GM23248 (cell line): ENCODE measurements at regions not wholly inside any gene's neighbourhood (a gene's known extent, or its start where the extent isn't known, plus 50 kb on each side); places are given as distances from the start of the nearest gene placed in this dataset.

Experiments
- DNase-seq: peaks from one replicate; pipeline ENCODE4 v3.0.0-alpha.2; 2015
- H2AFZ ChIP-seq: fragments of 200-600 bp; sonication (generic); 2 replicates; pipeline ENCODE4 v1.6.1; 2016; ENCODE audit warnings: antibody characterized with exemption
- H3F3A ChIP-seq: fragments of 200-600 bp; sonication (generic); 2 replicates; pipeline ENCODE4 v1.6.1; 2016; ENCODE audit warnings: mild to moderate bottlenecking, antibody characterized with exemption, mixed run types; ENCODE audit not compliant: insufficient read depth
- H3K27ac ChIP-seq: fragments of 200-600 bp; sonication (generic); 2 replicates; pipeline ENCODE4 v1.5.1; 2016; ENCODE audit warnings: mild to moderate bottlenecking
- H3K27me3 ChIP-seq: fragments of 200-600 bp; sonication (generic); replicated peaks from 2 replicates; pipeline ENCODE4 v1.6.1; 2016; ENCODE audit warnings: mild to moderate bottlenecking; ENCODE audit not compliant: insufficient read depth
- H3K36me3 ChIP-seq: fragments of 200-600 bp; sonication (generic); 2 replicates; pipeline ENCODE4 v1.6.1; 2016; ENCODE audit warnings: low read depth, mild to moderate bottlenecking
- H3K4me1 ChIP-seq: fragments of 200-600 bp; sonication (generic); 2 replicates; pipeline ENCODE4 v1.6.1; 2016; ENCODE audit warnings: mild to moderate bottlenecking; ENCODE audit not compliant: insufficient read depth
- H3K4me2 ChIP-seq: fragments of 200-600 bp; sonication (generic); one replicate; pipeline ENCODE4 v1.6.1; 2016; ENCODE audit warnings: mild to moderate bottlenecking; ENCODE audit not compliant: unreplicated experiment
- H3K4me3 ChIP-seq: fragments of 200-600 bp; sonication (generic); 2 replicates; pipeline ENCODE4 v1.5.1; 2016; ENCODE audit warnings: mild to moderate bottlenecking
- H3K79me2 ChIP-seq: fragments of 200-600 bp; sonication (generic); 2 replicates; pipeline ENCODE4 v1.6.1; 2016; ENCODE audit warnings: mild to moderate bottlenecking; ENCODE audit not compliant: insufficient read depth
- H3K9ac ChIP-seq: fragments of 200-600 bp; sonication (generic); 2 replicates; pipeline ENCODE4 v1.6.1; 2016; ENCODE audit warnings: mild to moderate bottlenecking
- H3K9me2 ChIP-seq: fragments of 200-600 bp; sonication (generic); 2 replicates; pipeline ENCODE4 v1.6.1; 2016; ENCODE audit warnings: mixed run types, mild to moderate bottlenecking, moderate library complexity; ENCODE audit not compliant: insufficient read depth
- H3K9me3 ChIP-seq: fragments of 200-600 bp; sonication (generic); one replicate; pipeline ENCODE4 v1.6.1; 2017; ENCODE audit warnings: low read depth
- H4K20me1 ChIP-seq: fragments of 200-600 bp; sonication (generic); 2 replicates; pipeline ENCODE4 v1.6.0; 2016; ENCODE audit not compliant: insufficient read depth
- EZH2 ChIP-seq: fragments of 200-600 bp; sonication (generic); IDR thresholded peaks from 2 replicates; pipeline ENCODE4 v1.6.1; 2018; ENCODE audit warnings: antibody characterized with exemption, mild to moderate bottlenecking; ENCODE audit not compliant: insufficient read depth, poor library complexity, severe bottlenecking
- EZH2phosphoT487 ChIP-seq: fragments of 200-600 bp; sonication (generic); IDR thresholded peaks from 2 replicates; pipeline ENCODE4 v1.6.1; 2018; ENCODE audit warnings: antibody characterized with exemption, moderate library complexity, mild to moderate bottlenecking, low read depth; ENCODE audit not compliant: insufficient read depth
- WGBS, 2 experiments: methylation state at CpG; one replicate each; pipeline ENCODE4 v1.1.6; 2015 to 2017; ENCODE audit warnings: low lambda C conversion rate in 2 of 2, low coverage in 1 of 2; ENCODE audit errors: missing lambda C conversion rate in 2 of 2; 5-methylcytosine and 5-hydroxymethylcytosine counted together
- in situ Hi-C: fragments of 300-500 bp; cut with MboI; formaldehyde crosslinking; loops from 2 replicates; pipeline ENCODE4 v1.15.0; 2020

- H2AFZ ChIP-seq, result no peak overlapping the region
- H3K4me2 ChIP-seq, result no peak overlapping the region
- H3K9ac ChIP-seq, result no peak overlapping the region
- H3K4me3 ChIP-seq, result no peak overlapping the region
- no peaks in the 10 kb centered on the region for H3F3A ChIP-seq
- H3K27me3 ChIP-seq, result no peaks in the 10 kb centered on the region
- H3K4me1 ChIP-seq, result no peaks in the 10 kb centered on the region
- no peaks in the 10 kb centered on the region for H3K36me3 ChIP-seq
- H3K79me2 ChIP-seq, result no peaks in the 10 kb centered on the region
- TF ChIP-seq EZH2phosphoT487 (no peak), EZH2 (no peak)
- H3K27ac ChIP-seq, result no peak overlapping the region
- H3K9me2 ChIP-seq, result no peaks in the 10 kb centered on the region
- 13 to 14% methylated on average over 2 of the region's 2 CpGs for WGBS, 2 experiments
- in situ Hi-C loops, result no loop called here
- no peak for DNase-seq
- H4K20me1 ChIP-seq, result no peaks in the 10 kb centered on the region
- peaks cover 4% of the 10 kb centered on the region for H3K9me3 ChIP-seq
Observed at GRCh38 chr1:191702124-191702523, 456.1 kb upstream of the RGS18 start.

DNA sequence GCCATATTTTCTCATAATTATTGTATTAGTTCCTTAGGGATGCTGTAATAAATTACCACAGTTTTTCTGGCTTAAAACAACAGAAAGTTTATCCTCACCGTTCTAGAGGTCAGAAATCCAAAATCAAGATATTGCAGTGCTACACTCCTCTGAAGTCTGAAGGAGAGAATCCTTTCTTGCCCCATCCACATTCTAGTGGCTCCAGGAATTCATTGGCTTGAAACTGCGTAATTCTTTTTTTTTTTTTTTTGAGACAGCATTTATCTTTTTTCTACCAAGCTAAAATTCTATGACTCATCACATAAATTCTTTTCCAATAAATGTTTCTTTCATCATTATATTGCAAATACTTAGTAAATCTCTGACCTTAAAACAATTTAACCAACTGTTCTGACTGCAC, 451.0 kb upstream of the RGS18 start:
- no peak for DNase-seq

GRCh38 chr1:191709215-191709614, 449.0 kb upstream of the RGS18 start:
- H3K36me3 ChIP-seq, result no peaks in the 10 kb centered on the region
- H3K9ac ChIP-seq, result no peak overlapping the region
- in situ Hi-C loops, result no loop called here
- TF ChIP-seq EZH2 (no peak), EZH2phosphoT487 (no peak)
- H3F3A ChIP-seq, result no peaks in the 10 kb centered on the region
- H4K20me1 ChIP-seq, result no peaks in the 10 kb centered on the region
- H2AFZ ChIP-seq, result no peak overlapping the region
- no peak overlapping the region for H3K4me3 ChIP-seq
- H3K4me1 ChIP-seq, result no peaks in the 10 kb centered on the region
- H3K27me3 ChIP-seq, result no peaks in the 10 kb centered on the region
- H3K27ac ChIP-seq, result no peak overlapping the region
- H3K9me3 ChIP-seq, result no peaks in the 10 kb centered on the region
- no peak overlapping the region for H3K4me2 ChIP-seq
- H3K9me2 ChIP-seq, result no peaks in the 10 kb centered on the region
- DNase-seq, result no peak
- no peaks in the 10 kb centered on the region for H3K79me2 ChIP-seq
- WGBS, 2 experiments, result 0 to 4% methylated on average over 2 of the region's 2 CpGs

More for the DNA sequence above, 451.0 kb upstream of the RGS18 start:
- 1 to 3% methylated on average over 2 of the region's 2 CpGs for WGBS, 2 experiments
- Histone ChIP-seq H3K9me2 (no peaks in the 10 kb centered on the region), H3K79me2 (no peaks in the 10 kb centered on the region), H3K27ac (no peak overlapping the region), H2AFZ (no peak overlapping the region), H3K27me3 (no peaks in the 10 kb centered on the region), H3K4me3 (no peak overlapping the region), H3F3A (no peaks in the 10 kb centered on the region), H3K4me1 (no peaks in the 10 kb centered on the region), H3K4me2 (no peak overlapping the region), H4K20me1 (no peaks in the 10 kb centered on the region), H3K9ac (no peak overlapping the region), H3K36me3 (no peaks in the 10 kb centered on the region), H3K9me3 (no peaks in the 10 kb centered on the region)
- TF ChIP-seq EZH2 (no peak), EZH2phosphoT487 (no peak)
- in situ Hi-C loops, result no loop called here

GRCh38 chr1:191711961-191712360, 446.3 kb upstream of the RGS18 start:
- H4K20me1 ChIP-seq, result no peaks in the 10 kb centered on the region

GRCh38 chr1:191714845-191715244, 443.4 kb upstream of the RGS18 start:
- DNase-seq, result no peak
- no peaks in the 10 kb centered on the region for H3K36me3 ChIP-seq
- 12 to 27% methylated on average over 2 of the region's 2 CpGs for WGBS, 2 experiments
- no peaks in the 10 kb centered on the region for H3K79me2 ChIP-seq
- H3K27ac ChIP-seq, result no peak overlapping the region
- no peak overlapping the region for H2AFZ ChIP-seq
- H4K20me1 ChIP-seq, result no peaks in the 10 kb centered on the region
- no peaks in the 10 kb centered on the region for H3K9me3 ChIP-seq
- H3F3A ChIP-seq, result no peaks in the 10 kb centered on the region
- TF ChIP-seq EZH2phosphoT487 (no peak), EZH2 (no peak)
- no peaks in the 10 kb centered on the region for H3K4me1 ChIP-seq
- no peak overlapping the region for H3K4me3 ChIP-seq
- H3K9me2 ChIP-seq, result no peaks in the 10 kb centered on the region
- H3K4me2 ChIP-seq, result no peak overlapping the region
- no peak overlapping the region for H3K9ac ChIP-seq
- in situ Hi-C loops, result no loop called here
- H3K27me3 ChIP-seq, result no peaks in the 10 kb centered on the region

More at GRCh38 chr1:191711961-191712360, 446.3 kb upstream of the RGS18 start:
- WGBS, 2 experiments, result 46 to 52% methylated on average over 6 of the region's 6 CpGs
- H3K9ac ChIP-seq, result no peak overlapping the region
- no peaks in the 10 kb centered on the region for H3K9me2 ChIP-seq
- H3K9me3 ChIP-seq, result no peaks in the 10 kb centered on the region
- in situ Hi-C loops, result no loop called here
- no peak overlapping the region for H3K27ac ChIP-seq
- no peak for DNase-seq
- H3F3A ChIP-seq, result no peaks in the 10 kb centered on the region
- no peak overlapping the region for H2AFZ ChIP-seq
- no peak overlapping the region for H3K4me2 ChIP-seq
- no peak overlapping the region for H3K4me3 ChIP-seq
- no peak for TF ChIP-seq EZH2
- no peaks in the 10 kb centered on the region for H3K36me3 ChIP-seq
- H3K27me3 ChIP-seq, result no peaks in the 10 kb centered on the region
- H3K4me1 ChIP-seq, result no peaks in the 10 kb centered on the region
- H3K79me2 ChIP-seq, result no peaks in the 10 kb centered on the region
